ENCODE measurements at regions not wholly inside any gene's neighbourhood (a gene's known extent, or its start where the extent isn't known, plus 50 kb on each side); places are given as distances from the start of the nearest gene placed in this dataset.

GRCh38 chr6:141667580-141668309, 465.0 kb upstream of the GJE1 start:
- DNase-seq = peak; percentile 18

GRCh38 chr6:141666187-141666586, 466.5 kb upstream of the GJE1 start:
- no peak for DNase-seq

- DNase-seq = no peak
Measured at GRCh38 chr6:141664744-141665143, 468.0 kb upstream of the GJE1 start.

- DNase-seq = no peak
Measured at GRCh38 chr6:141659582-141659981, 473.1 kb upstream of the GJE1 start.

- DNase-seq = no peak
Measured at GRCh38 chr6:141658696-141659095, 474.0 kb upstream of the GJE1 start.

- DNase-seq = no peak
Measured at GRCh38 chr6:141657812-141658211, 474.9 kb upstream of the GJE1 start.

GRCh38 chr6:141653590-141653989, 479.1 kb upstream of the GJE1 start:
- DNase-seq = no peak

GRCh38 chr6:141641951-141642350, 490.8 kb upstream of the GJE1 start:
- DNase-seq = no peak

- DNase-seq = no peak
Measured at GRCh38 chr6:141641406-141641805, 491.3 kb upstream of the GJE1 start.

GRCh38 chr6:141635621-141636020, 497.1 kb upstream of the GJE1 start:
- DNase-seq = no peak

- DNase-seq = no peak
Measured at GRCh38 chr6:141634269-141634668, 498.5 kb upstream of the GJE1 start.

- DNase-seq = no peak
Measured at GRCh38 chr6:141624301-141624700, 508.4 kb upstream of the GJE1 start.

- DNase-seq = no peak
Measured at GRCh38 chr6:141618180-141618581, 514.5 kb upstream of the GJE1 start.

- DNase-seq = no peak
Measured at GRCh38 chr6:141610741-141611140, 522.0 kb upstream of the GJE1 start.

GRCh38 chr6:141607956-141608355, 524.8 kb upstream of the GJE1 start:
- no peak for DNase-seq

GRCh38 chr6:141598487-141598886, 534.2 kb upstream of the GJE1 start:
- peak; percentile 20 for DNase-seq

- no peak for DNase-seq
Measured at GRCh38 chr6:141594874-141595273, 537.9 kb upstream of the GJE1 start.

GRCh38 chr6:141593311-141593710, 539.4 kb upstream of the GJE1 start:
- no peak for DNase-seq

GRCh38 chr6:141587482-141588266, 545.1 kb upstream of the GJE1 start:
- peak; percentile 84 for DNase-seq

- DNase-seq = peak; percentile 80
Measured at GRCh38 chr6:141580988-141581552, 551.7 kb upstream of the GJE1 start.

- DNase-seq = no peak
Measured at GRCh38 chr6:141580131-141580530, 552.6 kb upstream of the GJE1 start.

- DNase-seq = no peak
Measured at GRCh38 chr6:141576751-141577150, 556.0 kb upstream of the GJE1 start.

- DNase-seq = peak; percentile 94
Measured at GRCh38 chr6:141562851-141563763, 569.6 kb upstream of the GJE1 start.

All from fibroblast of skin of right quadriceps (primary cell).